HG02884 (cell line): ENCODE measurements at regions not wholly inside any gene's neighbourhood (a gene's known extent, or its start where the extent isn't known, plus 50 kb on each side); places are given as distances from the start of the nearest gene placed in this dataset.

Experiments used
- ATAC-seq: cut with Tn5 transposase; IDR thresholded peaks from one replicate; pipeline ENCODE4 v1.9.1; 2021; ENCODE audit warnings: mild to moderate bottlenecking, moderate library complexity; ENCODE audit not compliant: unreplicated experiment

GRCh38 chr5:29995154-29995553 is 1198.3 kb upstream of the CDH6 start:
- no peak for ATAC-seq

GRCh38 chr5:29994519-29994918 is 1199.0 kb upstream of the CDH6 start:
- ATAC-seq: no peak

- ATAC-seq: no peak
Observed at GRCh38 chr5:29993286-29993685, 1200.2 kb upstream of the CDH6 start.

GRCh38 chr5:29992248-29992647 is 1201.2 kb upstream of the CDH6 start:
- no peak for ATAC-seq

- no peak for ATAC-seq
Observed at GRCh38 chr5:29990681-29991080, 1202.8 kb upstream of the CDH6 start.

GRCh38 chr5:29984156-29984540 is 1209.3 kb upstream of the CDH6 start:
- no peak for ATAC-seq

- ATAC-seq: no peak
Observed at GRCh38 chr5:29983528-29984155, 1209.8 kb upstream of the CDH6 start.

- ATAC-seq: no peak
Observed at GRCh38 chr5:29982457-29982856, 1211.0 kb upstream of the CDH6 start.

- ATAC-seq: no peak
Observed at GRCh38 chr5:29972597-29972996, 1220.9 kb upstream of the CDH6 start.

GRCh38 chr5:29963956-29964355 is 1229.5 kb upstream of the CDH6 start:
- ATAC-seq: no peak

- no peak for ATAC-seq
Observed at GRCh38 chr5:29960323-29960722, 1233.2 kb upstream of the CDH6 start.

- no peak for ATAC-seq
Observed at GRCh38 chr5:29950416-29951145, 1242.9 kb upstream of the CDH6 start.

GRCh38 chr5:29949301-29949872 is 1244.1 kb upstream of the CDH6 start:
- ATAC-seq: no peak

GRCh38 chr5:29944327-29944726 is 1249.2 kb upstream of the CDH6 start:
- no peak for ATAC-seq

- ATAC-seq: no peak
Observed at GRCh38 chr5:29942089-29942488, 1251.4 kb upstream of the CDH6 start.

- no peak for ATAC-seq
Observed at GRCh38 chr5:29939988-29940387, 1253.5 kb upstream of the CDH6 start.

GRCh38 chr5:29935371-29935770 is 1258.1 kb upstream of the CDH6 start:
- ATAC-seq: no peak

- ATAC-seq: no peak
Observed at GRCh38 chr5:29930316-29930715, 1263.2 kb upstream of the CDH6 start.

GRCh38 chr5:29924107-29924506 is 1269.4 kb upstream of the CDH6 start:
- ATAC-seq: no peak

GRCh38 chr5:29905626-29906353 is 1287.7 kb upstream of the CDH6 start:
- no peak for ATAC-seq

GRCh38 chr5:29902859-29903258 is 1290.6 kb upstream of the CDH6 start:
- no peak for ATAC-seq

- ATAC-seq: no peak
Observed at GRCh38 chr5:29899583-29899982, 1293.9 kb upstream of the CDH6 start.
